Left lobe of liver (tissue), 2 donors: ENCODE measurements at regions not wholly inside any gene's neighbourhood (a gene's known extent, or its start where the extent isn't known, plus 50 kb on each side); places are given as distances from the start of the nearest gene placed in this dataset.

Experiments
- ATAC-seq: fragments of 200-7000 bp; cut with Tn5 transposase; one replicate; pipeline ENCODE4 v1.9.1; 2020; ENCODE audit warnings: mild to moderate bottlenecking, moderate library complexity
- DNase-seq: peaks from one replicate; pipeline ENCODE4 v3.0.0-alpha.2; 2020; ENCODE audit warnings: low spot score
- donor health status: DM: no; HTN: no; CAD: no; lungs with moderate emphysema.
- donor health status: DM: no; HTN: yes; CAD: no.

- DNase-seq = no peak
- no peak for ATAC-seq
Measured at GRCh38 chr2:62566847-62567246, 60.9 kb upstream of the TMEM17 start.

GRCh38 chr2:62565309-62565908, 59.4 kb upstream of the TMEM17 start:
- DNase-seq = no peak
- ATAC-seq = no peak

DNA sequence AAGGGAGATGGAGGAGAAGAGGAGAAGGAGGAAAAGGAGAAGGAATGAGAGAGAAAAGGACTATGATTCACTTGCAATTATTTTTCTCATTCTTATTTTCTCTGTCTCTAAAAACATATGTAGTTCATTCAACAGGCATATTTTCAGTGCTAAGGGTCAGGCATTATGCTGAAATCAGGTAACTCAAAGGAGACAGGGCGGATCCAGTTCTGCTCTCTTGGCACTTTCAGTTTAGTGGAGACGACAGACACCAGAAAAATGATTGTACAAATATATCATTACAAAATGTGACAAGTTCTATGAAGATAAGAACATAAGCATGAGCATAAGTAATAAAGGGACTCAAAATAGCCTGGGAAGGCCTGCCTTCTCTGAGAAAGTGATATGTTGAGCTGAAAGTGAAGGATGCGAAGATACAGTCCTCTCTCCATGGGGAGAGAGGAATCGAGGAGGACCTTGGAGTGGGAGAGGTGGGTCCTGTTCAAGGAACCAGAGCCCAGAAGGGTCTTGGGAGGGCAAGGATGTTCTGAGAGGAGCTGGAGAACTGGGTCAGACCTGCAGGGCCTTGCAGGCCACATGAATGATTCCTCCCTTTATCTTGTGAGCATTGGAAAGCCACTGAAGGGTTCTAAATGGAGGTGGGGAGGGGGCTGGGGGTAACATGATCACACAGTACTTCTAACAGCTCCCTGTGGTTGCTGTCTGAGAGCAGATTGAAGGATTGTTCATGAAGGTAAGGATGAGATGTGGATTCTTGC, 58.6 kb upstream of the TMEM17 start:
- no peak for DNase-seq
- ATAC-seq = peak; percentile 53

DNA sequence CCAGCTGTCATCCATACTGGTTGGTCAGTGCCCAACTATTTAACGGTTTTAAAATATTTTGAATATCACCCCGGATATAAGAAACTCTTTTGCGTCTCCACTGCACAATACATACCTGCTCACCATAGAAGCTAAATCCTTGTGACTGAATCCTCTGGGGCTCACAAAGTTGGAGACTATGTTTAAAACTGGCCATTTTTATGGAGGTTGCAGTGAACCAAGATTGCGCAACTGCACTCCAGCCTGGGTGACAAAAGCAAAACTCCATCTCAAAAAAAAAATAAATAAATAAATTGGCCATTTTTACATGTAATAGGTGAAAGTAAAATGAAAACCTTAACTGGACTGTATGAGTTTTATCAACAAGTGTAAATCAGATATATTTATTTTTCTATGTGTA, 55.6 kb upstream of the TMEM17 start:
- no peak for DNase-seq
- no peak for ATAC-seq

- no peak for DNase-seq
- ATAC-seq = no peak
Measured at GRCh38 chr2:62559582-62559981, 53.6 kb upstream of the TMEM17 start.

DNA sequence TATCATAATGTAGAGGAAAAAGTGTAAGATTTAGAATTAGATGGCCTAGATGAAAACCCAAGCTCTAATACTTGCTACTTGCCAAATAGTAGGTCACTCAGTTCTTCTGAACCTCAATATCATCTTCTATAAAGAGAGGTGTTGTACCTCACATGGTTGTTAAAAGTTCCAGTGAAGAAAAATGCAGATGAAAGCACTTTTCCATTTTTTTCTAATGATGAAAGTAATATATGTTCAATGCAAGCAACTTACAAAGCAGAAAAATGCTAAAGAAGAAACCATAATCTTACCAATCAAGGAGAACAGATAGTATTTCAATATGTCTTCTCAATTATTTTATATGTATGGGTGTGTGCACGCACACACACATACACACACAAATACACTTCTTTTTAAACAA, 52.7 kb upstream of the TMEM17 start:
- ATAC-seq = no peak
- no peak for DNase-seq

DNA sequence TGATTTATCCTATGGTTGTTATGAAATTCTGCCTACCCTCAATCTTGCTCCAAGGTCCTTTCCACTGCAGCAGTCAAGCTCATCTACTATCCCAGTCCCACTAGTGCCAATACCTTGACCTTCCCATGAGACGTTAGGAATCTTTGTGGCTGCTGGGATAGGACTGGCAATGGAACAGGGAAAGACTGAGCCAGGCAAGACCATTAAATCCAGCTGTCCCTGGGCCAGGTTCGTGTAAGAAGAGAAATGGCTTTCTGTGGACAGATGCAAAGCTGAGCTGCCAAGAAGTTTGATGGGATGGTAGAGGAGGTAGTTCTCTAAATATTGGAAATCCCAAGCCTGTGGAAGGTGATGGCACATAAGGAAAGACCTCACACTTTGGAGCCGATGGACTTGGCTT, 50.1 kb upstream of the TMEM17 start:
- no peak for ATAC-seq
- no peak for DNase-seq
